GM12878 (cell line): ENCODE measurements at regions not wholly inside any gene's neighbourhood (a gene's known extent, or its start where the extent isn't known, plus 50 kb on each side); places are given as distances from the start of the nearest gene placed in this dataset.

Experiments
- ATAC-seq: fragments of 200-7000 bp; cut with Tn5 transposase; 3 replicates; pipeline ENCODE4 v1.9.1; 2020; ENCODE audit warnings: mild to moderate bottlenecking, moderate library complexity
- BruUV-seq: library from RNA; stranded (reverse); fragments of 400-500 nt; replicated peaks from 2 replicates; lab custom pipeline; 2021; lab: Mats Ljungman, UMichigan
- CTCF ChIA-PET: fragments of 300-600 bp; sonication (Branson Sonifier 250); formaldehyde crosslinking; extraction: SDS; loops from one replicate; lab custom pipeline; 2021; ENCODE audit warnings: inconsistent platforms; lab: Yijun Ruan, JAX
- POLR2A ChIA-PET: fragments of 350-600 bp; formaldehyde crosslinking; extraction: SDS; loops from one replicate; lab custom pipeline; 2021; ENCODE audit warnings: inconsistent platforms; lab: Charles Lee
- RAD21 ChIA-PET: fragments of 300-600 bp; sonication (Branson Sonifier 250); formaldehyde crosslinking; loops from one replicate; lab custom pipeline; 2023; ENCODE audit warnings: antibody characterized with exemption; ENCODE audit not compliant: unreplicated experiment; lab: Charles Lee
- SMC1A ChIA-PET: fragments of 300-600 bp; sonication (Branson Sonifier 250); formaldehyde crosslinking; loops from one replicate; lab custom pipeline; 2023; ENCODE audit not compliant: unreplicated experiment, uncharacterized antibody; lab: Charles Lee
- DNase-seq: peaks from one replicate; pipeline ENCODE4 v3.0.0-alpha.2; 2011; ENCODE audit warnings: low read depth, low spot score
- FAIRE-seq: peaks from 3 replicates; lab custom pipeline; 2011; peaks lifted over from hg19 to GRCh38; lab: Jason Lieb, UNC
- H2AFZ ChIP-seq: 2 replicates; pipeline ENCODE4 v1.6.0; 2011; ENCODE audit warnings: low read depth, low read length, control low read depth; ENCODE audit not compliant: control insufficient read depth
- H3K27ac ChIP-seq: 2 replicates; pipeline ENCODE4 v1.5.1; 2011; ENCODE audit warnings: control low read depth; ENCODE audit not compliant: control insufficient read depth, insufficient read depth
- H3K27me3 ChIP-seq, 2 experiments: replicated peaks in 1 of 2; 2 replicates each; pipeline versions ENCODE4 v1.6.0 to v1.6.1; 2011; ENCODE audit warnings: low read length in 1 of 2; ENCODE audit not compliant: control insufficient read depth in 2 of 2, insufficient read depth in 2 of 2
- H3K36me3 ChIP-seq, 2 experiments: 2 replicates each; pipeline ENCODE4 v1.5.1; 2011; ENCODE audit warnings: low read length in 1 of 2; ENCODE audit not compliant: control insufficient read depth in 2 of 2, insufficient read depth in 2 of 2
- H3K4me1 ChIP-seq: 2 replicates; pipeline ENCODE4 v1.6.1; 2011; ENCODE audit warnings: mild to moderate bottlenecking, low read length, moderate library complexity, mixed read lengths; ENCODE audit not compliant: control insufficient read depth, insufficient read depth
- H3K4me2 ChIP-seq: 2 replicates; pipeline ENCODE4 v1.6.0; 2011; ENCODE audit warnings: control low read depth; ENCODE audit not compliant: control insufficient read depth, insufficient read depth
- H3K4me3 ChIP-seq: fragments of 200-600 bp; sonication (generic); 2 replicates; pipeline ENCODE4 v1.5.1; 2016
- H3K79me2 ChIP-seq: 2 replicates; pipeline ENCODE4 v1.6.0; 2011; ENCODE audit warnings: low read length; ENCODE audit not compliant: control insufficient read depth, insufficient read depth
- H3K9ac ChIP-seq: 2 replicates; pipeline ENCODE4 v1.8.0; 2011; ENCODE audit warnings: low read length, control low read depth, mixed read lengths; ENCODE audit not compliant: control insufficient read depth, insufficient read depth
- H3K9me3 ChIP-seq: replicated peaks from 3 replicates; pipeline ENCODE4 v1.5.1; 2011; ENCODE audit warnings: mild to moderate bottlenecking, low read length; ENCODE audit not compliant: control insufficient read depth, insufficient read depth
- H4K20me1 ChIP-seq: 2 replicates; pipeline ENCODE4 v1.6.0; 2011; ENCODE audit not compliant: control insufficient read depth, insufficient read depth
- BHLHE40 ChIP-seq, 2 experiments: fragments of 450-650 bp in 1 of 2; IDR thresholded peaks; 2 replicates each; pipeline ENCODE4 v1.6.1; 2011 to 2017; ENCODE audit warnings: low read depth in 2 of 2, borderline replicate concordance in 1 of 2, improper control_type of control experiment in 1 of 2, low read length in 1 of 2, mild to moderate bottlenecking in 1 of 2
- FOXM1 ChIP-seq: IDR thresholded peaks from 2 replicates; pipeline ENCODE4 v1.6.1; 2012; ENCODE audit warnings: low read depth, mild to moderate bottlenecking, inconsistent platforms, low read length, moderate library complexity
- GATAD2B ChIP-seq: fragments of 450-650 bp; conservative IDR thresholded peaks from 2 replicates; pipeline ENCODE4 v1.6.1; 2017; ENCODE audit warnings: low read depth, mild to moderate bottlenecking, moderate library complexity
- HDAC2 ChIP-seq: fragments of 200-600 bp; sonication (generic); IDR thresholded peaks from 2 replicates; pipeline ENCODE4 v1.6.1; 2017
- KLF5 ChIP-seq: fragments of 450-650 bp; IDR thresholded peaks from 2 replicates; pipeline ENCODE4 v1.6.1; 2014; ENCODE audit warnings: mild to moderate bottlenecking; ENCODE audit not compliant: partially characterized antibody
- RAD51 ChIP-seq: fragments of 450-650 bp; IDR thresholded peaks from 2 replicates; pipeline ENCODE4 v1.6.1; 2016; ENCODE audit warnings: moderate library complexity, mild to moderate bottlenecking, inconsistent platforms
- SMC3 ChIP-seq: IDR thresholded peaks from 2 replicates; pipeline ENCODE4 v1.6.1; 2011; ENCODE audit warnings: low read length, improper control_type of control experiment, borderline replicate concordance
- SP1 ChIP-seq: IDR thresholded peaks from one replicate; pipeline ENCODE4 v1.6.1; 2011; ENCODE audit warnings: low read depth, low read length
- SRF ChIP-seq, 2 experiments: IDR thresholded peaks; 2 replicates each; pipeline ENCODE4 v1.6.1; 2011; ENCODE audit warnings: low read depth in 2 of 2, low read length in 2 of 2, mild to moderate bottlenecking in 1 of 2, moderate library complexity in 1 of 2
- ZNF24 ChIP-seq: fragments of 450-650 bp; IDR thresholded peaks from 2 replicates; pipeline ENCODE4 v1.6.1; 2017; ENCODE audit warnings: antibody characterized with exemption, mild to moderate bottlenecking
- ZNF274 ChIP-seq: IDR thresholded peaks from one replicate; pipeline ENCODE4 v1.8.0; 2011; ENCODE audit not compliant: insufficient read length, insufficient read depth
- ZNF384 ChIP-seq: IDR thresholded peaks from 2 replicates; pipeline ENCODE4 v1.6.1; 2012; ENCODE audit warnings: low read depth, mild to moderate bottlenecking, low read length, improper control_type of control experiment, borderline replicate concordance
- whole genome bisulfite sequencing: methylation state at CpG from one replicate; pipeline ENCODE4 v1.1.6; 2016; ENCODE audit warnings: low lambda C conversion rate; ENCODE audit not compliant: insufficient replicate concordance, insufficient coverage; ENCODE audit errors: missing lambda C conversion rate; 5-methylcytosine and 5-hydroxymethylcytosine counted together
- in situ Hi-C: fragments of 300-500 bp; cut with MboI; formaldehyde crosslinking; loops from 9 replicates; pipeline ENCODE4 v1.14.3; 2018; ENCODE audit warnings: mixed read lengths
- intact Hi-C: fragments of 100-400 bp; cut with micrococcal nuclease; formaldehyde crosslinking; loops from one replicate; pipeline ENCODE4 v1.14.2; 2022; ENCODE audit not compliant: unreplicated experiment

DNA sequence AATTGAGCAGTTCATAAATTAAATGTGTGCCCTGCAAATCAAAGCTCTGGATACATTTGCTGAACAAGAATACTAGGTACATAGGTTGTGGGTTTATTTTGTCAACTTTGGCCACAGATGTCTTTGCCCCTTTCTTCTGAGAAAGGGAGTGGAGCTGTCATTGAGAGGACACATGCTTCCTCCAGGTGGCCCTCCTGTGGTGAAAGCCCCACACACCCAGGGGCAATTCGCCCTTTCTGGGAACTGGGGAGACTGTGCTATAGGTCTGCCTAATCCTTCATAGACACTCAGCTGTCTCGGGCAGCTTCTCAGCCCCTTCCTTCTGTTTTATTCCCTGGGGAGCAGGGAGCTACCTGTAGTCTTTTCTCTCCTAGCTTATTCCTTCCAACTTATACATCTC, 605.7 kb upstream of the DPP6 start:
- no peak overlapping the region for H3K9ac ChIP-seq
- no peak for TF ChIP-seq KLF5
- TF ChIP-seq ZNF384 = no peak
- TF ChIP-seq GATAD2B = no peak
- no peak for TF ChIP-seq ZNF24
- no peak for TF ChIP-seq HDAC2
- no peak for TF ChIP-seq BHLHE40 (IDR thresholded peaks at IDR 0.05; ENCODE audit: borderline replicate concordance in 1 of 2, low read depth in 2 of 2, low read length in 1 of 2)
- H3K27me3 ChIP-seq = no peaks in the 10 kb centered on the region
- H3K9me3 ChIP-seq = no peaks in the 10 kb centered on the region
- H3K36me3 ChIP-seq = no peaks in the 10 kb centered on the region
- ATAC-seq (no peak), FAIRE-seq (no peak), DNase-seq (no peak)
- ChIA-PET CTCF (interaction anchor here (0.7 kb wide), 1 partner anchor 49 kb away, joined by 3 read pairs; no protein-coding TSS in a partner anchor), POLR2A (no interaction called here), RAD21 (no interaction called here), SMC1A (no interaction called here)
- intact Hi-C loops (no loop called here), in situ Hi-C loops (no loop called here)
- no peaks in the 10 kb centered on the region for H4K20me1 ChIP-seq
- no peak overlapping the region for H3K4me3 ChIP-seq
- no peaks in the 10 kb centered on the region for H3K79me2 ChIP-seq
- H2AFZ ChIP-seq = no peak overlapping the region
- no peak overlapping the region for H3K27ac ChIP-seq
- no peak overlapping the region for H3K4me2 ChIP-seq
- no peaks in the 10 kb centered on the region for H3K4me1 ChIP-seq
- no TSS peak for BruUV-seq
- WGBS = 2% methylated on average over 2 of the region's 2 CpGs

GRCh38 chr7:153447011-153447410, 605.2 kb upstream of the DPP6 start:
- DNase-seq = no peak
- Histone ChIP-seq H3K9me3 (no peaks in the 10 kb centered on the region), H3K9ac (no peak overlapping the region), H3K27me3 (no peaks in the 10 kb centered on the region), H4K20me1 (no peaks in the 10 kb centered on the region), H2AFZ (no peak overlapping the region), H3K4me3 (no peak overlapping the region), H3K4me1 (no peaks in the 10 kb centered on the region), H3K4me2 (no peak overlapping the region), H3K79me2 (no peaks in the 10 kb centered on the region), H3K27ac (no peak overlapping the region), H3K36me3 (no peaks in the 10 kb centered on the region)
- TF ChIP-seq RAD51 (no peak), SMC3 (no peak), SP1 (no peak), SRF (IDR thresholded peaks at IDR 0.05; ENCODE audit: low read depth in 2 of 2, low read length in 2 of 2) (no peak), FOXM1 (no peak), ZNF274 (no peak)
- BruUV-seq = no TSS peak
- no peak for ATAC-seq
- in situ Hi-C loops = no loop called here
- intact Hi-C loops = no loop called here
- SMC1A ChIA-PET = no interaction called here
- RAD21 ChIA-PET = no interaction called here
- CTCF ChIA-PET = interaction anchor here (0.7 kb wide), 1 partner anchor 49 kb away, joined by 3 read pairs; no protein-coding TSS in a partner anchor
- no peak for FAIRE-seq
- 18% methylated on average over 5 of the region's 5 CpGs for WGBS
- POLR2A ChIA-PET = no interaction called here
